PC-9 (cell line): ENCODE measurements at regions not wholly inside any gene's neighbourhood (a gene's known extent, or its start where the extent isn't known, plus 50 kb on each side); places are given as distances from the start of the nearest gene placed in this dataset.

ENCODE experiments used
- BruUV-seq: library from RNA; stranded (reverse); fragments of 400-500 nt; replicated peaks from 2 replicates; lab custom pipeline; 2021; lab: Mats Ljungman, UMichigan
- CTCF ChIA-PET: fragments of 300-600 bp; sonication (Branson Sonifier 250); formaldehyde crosslinking; loops from one replicate; lab custom pipeline; 2022; ENCODE audit warnings: antibody characterized with exemption; lab: Charles Lee
- POLR2A ChIA-PET: fragments of 300-600 bp; sonication (Branson Sonifier 250); formaldehyde crosslinking; loops from one replicate; lab custom pipeline; 2022; ENCODE audit warnings: antibody characterized with exemption; ENCODE audit not compliant: unreplicated experiment; lab: Charles Lee
- DNase-seq, 2 experiments: peaks; one replicate each; pipeline versions ENCODE4 v3.0.0 to v3.0.0-alpha.2; 2015 to 2022; ENCODE audit warnings: mixed read lengths in 1 of 2
- H2AFZ ChIP-seq: fragments of 200-600 bp; sonication (generic); 2 replicates; pipeline ENCODE4 v1.8.1; 2017; ENCODE audit warnings: antibody characterized with exemption
- H3F3A ChIP-seq: fragments of 200-600 bp; sonication (generic); 2 replicates; pipeline ENCODE4 v1.8.1; 2017; ENCODE audit warnings: antibody characterized with exemption, mild to moderate bottlenecking, low read depth; ENCODE audit not compliant: insufficient read depth
- H3K27ac ChIP-seq: fragments of 200-600 bp; sonication (generic); 2 replicates; pipeline ENCODE4 v1.6.1; 2016; ENCODE audit warnings: mixed run types
- H3K27me3 ChIP-seq: fragments of 200-600 bp; sonication (generic); 2 replicates; pipeline ENCODE4 v1.6.1; 2016; ENCODE audit warnings: low read depth, mixed run types; ENCODE audit not compliant: insufficient read depth
- H3K36me3 ChIP-seq: fragments of 200-600 bp; sonication (generic); 2 replicates; pipeline ENCODE4 v1.6.1; 2016; ENCODE audit warnings: low read depth, mixed run types
- H3K4me1 ChIP-seq: fragments of 200-600 bp; sonication (generic); replicated peaks from 2 replicates; pipeline ENCODE4 v1.6.1; 2016; ENCODE audit warnings: mixed run types; ENCODE audit not compliant: insufficient read depth
- H3K4me2 ChIP-seq: fragments of 200-600 bp; sonication (generic); 2 replicates; pipeline ENCODE4 v1.6.1; 2017; ENCODE audit warnings: mixed run types
- H3K4me3 ChIP-seq: fragments of 200-600 bp; sonication (generic); 2 replicates; pipeline ENCODE4 v1.6.1; 2016; ENCODE audit warnings: mixed run types
- H3K79me2 ChIP-seq: fragments of 200-600 bp; sonication (generic); 2 replicates; pipeline ENCODE4 v1.6.1; 2017; ENCODE audit warnings: low read depth, mixed run types
- H3K9me2 ChIP-seq: fragments of 200-600 bp; sonication (generic); 2 replicates; pipeline ENCODE4 v1.8.1; 2017; ENCODE audit warnings: mild to moderate bottlenecking; ENCODE audit not compliant: insufficient read depth
- H3K9me3 ChIP-seq: fragments of 200-600 bp; sonication (generic); 2 replicates; pipeline ENCODE4 v1.8.1; 2016; ENCODE audit warnings: low read depth; ENCODE audit not compliant: insufficient read depth
- H4K20me1 ChIP-seq: fragments of 200-600 bp; sonication (generic); 2 replicates; pipeline ENCODE4 v1.8.1; 2017; ENCODE audit not compliant: insufficient read depth
- CTCF ChIP-seq: fragments of 200-600 bp; sonication (generic); conservative IDR thresholded peaks from 2 replicates; pipeline ENCODE4 v1.6.1; 2017; ENCODE audit warnings: mixed run types, antibody characterized with exemption, mild to moderate bottlenecking, moderate library complexity
- EZH2 ChIP-seq: fragments of 200-600 bp; sonication (generic); IDR thresholded peaks from 2 replicates; pipeline ENCODE4 v1.8.0; 2017; ENCODE audit warnings: antibody characterized with exemption, low read depth
- intact Hi-C: fragments of 100-400 bp; cut with micrococcal nuclease; formaldehyde crosslinking; loops from one replicate; pipeline ENCODE4 v1.10.0; 2022; ENCODE audit not compliant: unreplicated experiment

- no peaks in the 10 kb centered on the region for H3K79me2 ChIP-seq
- no peaks in the 10 kb centered on the region for H3K4me1 ChIP-seq
- H2AFZ ChIP-seq, result no peak overlapping the region
- no peaks in the 10 kb centered on the region; the same call in 1 of the 2 replicates for H3K27me3 ChIP-seq
- intact Hi-C loops, result no loop called here
- H3K27ac ChIP-seq, result no peak overlapping the region
- H3F3A ChIP-seq, result no peaks in the 10 kb centered on the region
- H4K20me1 ChIP-seq, result no peaks in the 10 kb centered on the region
- H3K9me2 ChIP-seq, result no peaks in the 10 kb centered on the region
- no peaks in the 10 kb centered on the region for H3K36me3 ChIP-seq
- no peak for DNase-seq
- TF ChIP-seq CTCF, result no peak
- no peak for TF ChIP-seq EZH2
- POLR2A ChIA-PET, result no interaction called here
- H3K4me3 ChIP-seq, result no peak overlapping the region
- no peaks in the 10 kb centered on the region for H3K9me3 ChIP-seq
- CTCF ChIA-PET, result no interaction called here
- H3K4me2 ChIP-seq, result no peak overlapping the region
- no TSS peak for BruUV-seq
Measured at GRCh38 chr1:5571861-5572401, 420.3 kb downstream of the NPHP4 start.

- intact Hi-C loops, result no loop called here
- H3K9me2 ChIP-seq, result no peaks in the 10 kb centered on the region
- H3K27ac ChIP-seq, result no peak overlapping the region
- BruUV-seq, result no TSS peak
- H3K27me3 ChIP-seq, result no peaks in the 10 kb centered on the region; the same call in 1 of the 2 replicates
- no peak for TF ChIP-seq EZH2
- DNase-seq, result no peak
- H3K9me3 ChIP-seq, result no peaks in the 10 kb centered on the region
- ChIA-PET CTCF (no interaction called here), POLR2A (no interaction called here)
- no peaks in the 10 kb centered on the region for H3K79me2 ChIP-seq
- no peaks in the 10 kb centered on the region for H3K4me1 ChIP-seq
- no peaks in the 10 kb centered on the region for H4K20me1 ChIP-seq
- no peaks in the 10 kb centered on the region for H3F3A ChIP-seq
- H3K36me3 ChIP-seq, result no peaks in the 10 kb centered on the region
- H2AFZ ChIP-seq, result no peak overlapping the region
- no peak overlapping the region for H3K4me2 ChIP-seq
- H3K4me3 ChIP-seq, result no peak overlapping the region
Measured at GRCh38 chr1:5571438-5571837, 420.8 kb downstream of the NPHP4 start.

DNA sequence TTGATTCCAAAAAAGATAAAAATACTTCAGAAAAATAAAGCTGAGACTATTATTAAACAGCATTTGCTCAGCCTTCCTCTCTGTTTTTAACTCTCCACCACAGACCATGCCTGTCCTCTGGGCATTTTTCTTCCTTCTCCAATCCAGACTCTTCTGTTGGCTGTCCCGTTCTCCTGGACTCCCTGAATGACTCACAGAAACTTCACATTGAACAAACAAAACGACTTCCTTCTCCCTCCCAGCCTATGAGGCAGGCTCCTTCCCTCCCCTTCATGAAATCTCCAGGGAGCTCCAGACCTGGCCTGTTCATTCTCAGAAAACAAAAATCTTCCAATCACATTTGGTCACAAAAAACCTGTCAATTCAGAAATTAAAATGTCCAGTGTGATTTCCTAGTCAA lies 421.3 kb downstream of the NPHP4 start:
- intact Hi-C loops, result no loop called here
- POLR2A ChIA-PET, result no interaction called here
- no peaks in the 10 kb centered on the region for H3K79me2 ChIP-seq
- H3K4me2 ChIP-seq, result no peak overlapping the region
- no peaks in the 10 kb centered on the region for H3K4me1 ChIP-seq
- H2AFZ ChIP-seq, result no peak overlapping the region
- H3K4me3 ChIP-seq, result no peak overlapping the region
- H3F3A ChIP-seq, result no peaks in the 10 kb centered on the region
- CTCF ChIA-PET, result no interaction called here
- peak in 1 of 2 experiments; percentile 45 for DNase-seq
- no peaks in the 10 kb centered on the region; the same call in 1 of the 2 replicates for H3K27me3 ChIP-seq
- TF ChIP-seq CTCF (no peak), EZH2 (no peak)
- no TSS peak for BruUV-seq
- H4K20me1 ChIP-seq, result no peaks in the 10 kb centered on the region
- H3K9me2 ChIP-seq, result no peaks in the 10 kb centered on the region
- no peaks in the 10 kb centered on the region for H3K9me3 ChIP-seq
- no peaks in the 10 kb centered on the region for H3K36me3 ChIP-seq
- no peak overlapping the region for H3K27ac ChIP-seq

DNA sequence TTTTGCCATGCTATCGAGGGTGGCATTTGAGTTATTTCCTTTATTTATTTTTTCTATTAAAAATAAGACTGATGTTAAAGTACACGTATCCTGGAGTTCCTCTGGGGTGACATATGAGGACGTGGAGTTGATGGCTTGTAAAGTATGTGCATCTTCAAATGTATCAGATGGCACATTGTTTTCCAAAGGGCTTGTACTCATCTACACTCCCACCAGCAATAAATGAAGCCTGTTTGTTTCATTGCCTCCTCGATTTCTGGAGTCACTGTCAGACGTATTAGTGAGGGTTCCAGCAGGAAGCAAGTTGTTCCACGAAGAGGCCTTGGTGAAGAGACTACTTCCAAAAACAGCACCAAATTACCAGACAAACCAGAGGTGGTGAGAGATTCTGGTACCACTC lies 423.9 kb downstream of the NPHP4 start:
- no peak overlapping the region for H2AFZ ChIP-seq
- ChIA-PET CTCF (no interaction called here), POLR2A (no interaction called here)
- BruUV-seq, result no TSS peak
- H3F3A ChIP-seq, result no peaks in the 10 kb centered on the region
- H3K36me3 ChIP-seq, result no peaks in the 10 kb centered on the region
- H3K9me2 ChIP-seq, result no peaks in the 10 kb centered on the region
- DNase-seq, result no peak
- H3K4me3 ChIP-seq, result no peak overlapping the region
- H3K27me3 ChIP-seq, result no peaks in the 10 kb centered on the region
- H3K9me3 ChIP-seq, result no peaks in the 10 kb centered on the region
- H4K20me1 ChIP-seq, result no peaks in the 10 kb centered on the region
- no peaks in the 10 kb centered on the region for H3K4me1 ChIP-seq
- H3K79me2 ChIP-seq, result no peaks in the 10 kb centered on the region
- H3K27ac ChIP-seq, result no peak overlapping the region
- intact Hi-C loops, result no loop called here
- H3K4me2 ChIP-seq, result no peak overlapping the region
- TF ChIP-seq EZH2 (no peak), CTCF (no peak)
